WTC11 (cell line): ENCODE measurements at regions not wholly inside any gene's neighbourhood (a gene's known extent, or its start where the extent isn't known, plus 50 kb on each side); places are given as distances from the start of the nearest gene placed in this dataset.

ENCODE experiments used
- ATAC-seq: fragments of 200-7000 bp; cut with Tn5 transposase; 2 replicates; pipeline ENCODE4 v1.10.0; 2021; ENCODE audit warnings: mild to moderate bottlenecking, moderate library complexity
- CTCF ChIA-PET: fragments of 300-600 bp; sonication (Branson Sonifier 250); formaldehyde crosslinking; loops from one replicate; lab custom pipeline; 2021; ENCODE audit warnings: antibody characterized with exemption; lab: Charles Lee
- POLR2A ChIA-PET: fragments of 350-600 bp; sonication (Branson Sonifier 250); formaldehyde crosslinking; loops from one replicate; lab custom pipeline; 2021; ENCODE audit warnings: antibody characterized with exemption; lab: Charles Lee
- DNase-seq: peaks from one replicate; pipeline ENCODE4 v3.0.0; 2021; ENCODE audit warnings: low spot score
- H3K27ac Mint-ChIP-seq: 2 replicates; pipeline ENCODE4 v1.8.0; 2021; ENCODE audit warnings: mixed read lengths
- H3K27me3 Mint-ChIP-seq: 2 replicates; pipeline ENCODE4 v1.8.0; 2021; ENCODE audit warnings: low read depth, mild to moderate bottlenecking, moderate library complexity, mixed read lengths
- H3K36me3 Mint-ChIP-seq: 2 replicates; pipeline ENCODE4 v1.8.0; 2021; ENCODE audit warnings: mixed read lengths
- H3K4me1 Mint-ChIP-seq: 2 replicates; pipeline ENCODE4 v1.8.0; 2022; ENCODE audit warnings: mixed read lengths
- H3K4me3 Mint-ChIP-seq: 2 replicates; pipeline ENCODE4 v1.8.0; 2021; ENCODE audit warnings: mild to moderate bottlenecking, moderate library complexity, mixed read lengths
- H3K9me3 Mint-ChIP-seq: 2 replicates; pipeline ENCODE4 v1.8.0; 2021; ENCODE audit warnings: mixed read lengths
- AFF4 ChIP-seq: sonication (generic); formaldehyde crosslinking; IDR thresholded peaks from 2 replicates; pipeline ENCODE4 v1.8.1; 2023; ENCODE audit warnings: mild to moderate bottlenecking, missing genetic modification reagents, borderline replicate concordance
- ATF1 ChIP-seq: sonication (generic); formaldehyde crosslinking; IDR thresholded peaks from 2 replicates; pipeline ENCODE4 v1.8.1; 2023; ENCODE audit warnings: mild to moderate bottlenecking, moderate library complexity, missing genetic modification reagents
- CBFB ChIP-seq: sonication (generic); formaldehyde crosslinking; IDR thresholded peaks from 2 replicates; pipeline ENCODE4 v1.8.1; 2022; ENCODE audit warnings: mild to moderate bottlenecking, low read depth, missing genetic modification reagents
- E2F4 ChIP-seq: sonication (generic); formaldehyde crosslinking; IDR thresholded peaks from 2 replicates; pipeline ENCODE4 v1.8.1; 2022; ENCODE audit warnings: low read depth, mild to moderate bottlenecking, moderate library complexity, missing genetic modification reagents, borderline replicate concordance
- ERG ChIP-seq: fragments of 250-450 bp; sonication (Bioruptor Pico); IDR thresholded peaks from 2 replicates; pipeline ENCODE4 v1.8.0; 2021; ENCODE audit warnings: mild to moderate bottlenecking
- GTF2I ChIP-seq: fragments of 250-450 bp; sonication (Bioruptor Pico); conservative IDR thresholded peaks from 2 replicates; pipeline ENCODE4 v1.4.0; 2021; ENCODE audit warnings: mild to moderate bottlenecking
- HMGA2 ChIP-seq: fragments of 250-450 bp; sonication (Bioruptor Pico); IDR thresholded peaks from 2 replicates; pipeline ENCODE4 v1.4.0; 2021; ENCODE audit warnings: mild to moderate bottlenecking, moderate library complexity
- JAZF1 ChIP-seq: fragments of 250-450 bp; sonication (Bioruptor Pico); IDR thresholded peaks from 2 replicates; pipeline ENCODE4 v1.9.0; 2021; ENCODE audit warnings: moderate library complexity, mild to moderate bottlenecking, inconsistent platforms
- KAT7 ChIP-seq: sonication (generic); formaldehyde crosslinking; IDR thresholded peaks from 2 replicates; pipeline ENCODE4 v1.8.1; 2023; ENCODE audit warnings: missing genetic modification reagents, mild to moderate bottlenecking, borderline replicate concordance
- PREB ChIP-seq: sonication (generic); formaldehyde crosslinking; IDR thresholded peaks from 2 replicates; pipeline ENCODE4 v1.8.1; 2022; ENCODE audit warnings: mild to moderate bottlenecking, missing genetic modification reagents, moderate library complexity, borderline replicate concordance
- SMAD3 ChIP-seq: sonication (generic); formaldehyde crosslinking; IDR thresholded peaks from 2 replicates; pipeline ENCODE4 v1.8.0; 2022; ENCODE audit warnings: missing genetic modification reagents, mild to moderate bottlenecking, borderline replicate concordance
- TEAD1 ChIP-seq: sonication (generic); formaldehyde crosslinking; IDR thresholded peaks from 2 replicates; pipeline ENCODE4 v1.8.0; 2022; ENCODE audit warnings: mild to moderate bottlenecking, missing genetic modification reagents
- ZBTB21 ChIP-seq: sonication (generic); formaldehyde crosslinking; IDR thresholded peaks from 2 replicates; pipeline ENCODE4 v1.8.1; 2023; ENCODE audit warnings: mild to moderate bottlenecking, missing genetic modification reagents, borderline replicate concordance
- ZNF138 ChIP-seq: sonication (generic); formaldehyde crosslinking; conservative IDR thresholded peaks from 2 replicates; pipeline ENCODE4 v1.8.1; 2022; ENCODE audit warnings: mild to moderate bottlenecking, moderate library complexity, missing genetic modification reagents
- ZNF281 ChIP-seq: sonication (generic); formaldehyde crosslinking; IDR thresholded peaks from 2 replicates; pipeline ENCODE4 v1.8.0; 2023; ENCODE audit warnings: mild to moderate bottlenecking, missing genetic modification reagents
- ZNF671 ChIP-seq: fragments of 250-450 bp; sonication (Bioruptor Pico); IDR thresholded peaks from 2 replicates; pipeline ENCODE4 v1.8.0; 2021; ENCODE audit warnings: mild to moderate bottlenecking
- TF ChIP-seq, protein P1 (sequence below): sonication (generic); formaldehyde crosslinking; IDR thresholded peaks from 2 replicates; pipeline ENCODE4 v1.8.1; 2023; ENCODE audit warnings: mild to moderate bottlenecking, missing genetic modification reagents
- TF ChIP-seq, protein P2 (sequence below): fragments of 250-450 bp; sonication (Bioruptor Pico); conservative IDR thresholded peaks from 2 replicates; pipeline ENCODE4 v1.9.0; 2021; ENCODE audit warnings: mild to moderate bottlenecking
- TF ChIP-seq, protein P3 (sequence below): sonication (generic); formaldehyde crosslinking; IDR thresholded peaks from 2 replicates; pipeline ENCODE4 v1.8.1; 2023; ENCODE audit warnings: mild to moderate bottlenecking, missing genetic modification reagents, moderate library complexity

DNA sequence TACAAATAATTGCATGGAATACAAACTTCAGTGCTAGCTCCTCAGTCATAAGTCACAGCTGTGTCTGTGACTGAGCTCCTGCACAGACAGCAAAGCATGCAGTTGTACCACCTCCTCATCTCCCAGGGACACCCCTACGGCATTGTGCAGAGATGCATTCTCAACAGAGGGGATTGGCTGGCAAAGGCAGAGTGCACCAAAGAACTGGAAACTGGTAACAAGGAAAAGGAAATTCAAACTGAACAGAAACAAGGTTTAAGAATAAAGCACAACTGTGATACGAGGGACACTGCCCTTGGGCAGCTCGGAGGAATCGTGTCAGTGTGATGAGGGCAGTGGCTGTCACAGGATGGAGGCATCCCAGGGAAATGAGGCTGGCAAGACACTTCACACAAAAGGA lies 126.1 kb upstream of the SOX1 start (continued):
- TF ChIP-seq ZNF138 = no peak
- TF ChIP-seq KAT7 (CRISPR knock-in tag) = no peak

DNA sequence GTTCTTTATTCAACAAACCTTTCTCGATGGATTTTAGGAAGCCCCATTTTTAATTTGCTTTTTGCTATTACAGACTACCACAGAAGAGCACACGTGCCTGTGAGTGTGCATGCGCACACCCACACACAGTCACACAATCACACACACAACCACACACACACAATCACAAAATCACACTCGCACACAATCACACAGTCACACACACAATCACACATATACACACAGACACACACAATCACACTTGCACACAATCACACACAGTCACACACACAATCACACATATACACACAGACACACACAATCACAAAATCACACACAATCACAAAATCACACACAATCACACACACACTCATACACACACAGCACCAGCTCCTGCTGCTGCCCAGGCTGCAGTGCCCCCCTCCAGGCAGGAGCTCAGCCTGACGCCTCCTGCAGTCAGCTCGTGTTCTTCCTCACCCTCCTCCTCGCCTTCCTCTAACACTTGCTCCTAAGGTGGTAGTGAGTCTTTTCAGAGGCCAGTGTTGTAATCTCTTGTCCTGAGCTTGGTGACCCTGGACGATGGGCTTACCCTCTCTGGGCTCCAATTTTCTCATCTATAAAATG lies 125.0 kb upstream of the SOX1 start:
- Mint-ChIP-seq H3K27ac (no peak overlapping the region), H3K9me3 (no peaks in the 10 kb centered on the region), H3K36me3 (no peaks in the 10 kb centered on the region), H3K4me3 (no peak overlapping the region), H3K27me3 (peaks cover 7% of the 10 kb centered on the region), H3K4me1 (no peaks in the 10 kb centered on the region)
- DNase-seq (no peak), ATAC-seq (no peak)
- ChIA-PET POLR2A (no interaction called here), CTCF (no interaction called here)
- TF ChIP-seq AFF4 (CRISPR knock-in tag) (no peak), HMGA2 (CRISPR knock-in tag) (no peak), GTF2I (no peak), TEAD1 (CRISPR knock-in tag) (no peak), ATF1 (CRISPR knock-in tag) (no peak), ZNF671 (CRISPR knock-in tag) (no peak), CBFB (CRISPR knock-in tag) (no peak), PREB (CRISPR knock-in tag) (no peak), ZNF281 (CRISPR knock-in tag) (no peak), ZBTB21 (CRISPR knock-in tag) (no peak), ERG (CRISPR knock-in tag) (no peak), SMAD3 (CRISPR knock-in tag) (no peak), E2F4 (no peak), JAZF1 (CRISPR knock-in tag) (no peak)
- TF ChIP-seq, protein P1, sequence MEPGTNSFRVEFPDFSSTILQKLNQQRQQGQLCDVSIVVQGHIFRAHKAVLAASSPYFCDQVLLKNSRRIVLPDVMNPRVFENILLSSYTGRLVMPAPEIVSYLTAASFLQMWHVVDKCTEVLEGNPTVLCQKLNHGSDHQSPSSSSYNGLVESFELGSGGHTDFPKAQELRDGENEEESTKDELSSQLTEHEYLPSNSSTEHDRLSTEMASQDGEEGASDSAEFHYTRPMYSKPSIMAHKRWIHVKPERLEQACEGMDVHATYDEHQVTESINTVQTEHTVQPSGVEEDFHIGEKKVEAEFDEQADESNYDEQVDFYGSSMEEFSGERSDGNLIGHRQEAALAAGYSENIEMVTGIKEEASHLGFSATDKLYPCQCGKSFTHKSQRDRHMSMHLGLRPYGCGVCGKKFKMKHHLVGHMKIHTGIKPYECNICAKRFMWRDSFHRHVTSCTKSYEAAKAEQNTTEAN (CRISPR knock-in tag) = no peak
- TF ChIP-seq, protein P2, sequence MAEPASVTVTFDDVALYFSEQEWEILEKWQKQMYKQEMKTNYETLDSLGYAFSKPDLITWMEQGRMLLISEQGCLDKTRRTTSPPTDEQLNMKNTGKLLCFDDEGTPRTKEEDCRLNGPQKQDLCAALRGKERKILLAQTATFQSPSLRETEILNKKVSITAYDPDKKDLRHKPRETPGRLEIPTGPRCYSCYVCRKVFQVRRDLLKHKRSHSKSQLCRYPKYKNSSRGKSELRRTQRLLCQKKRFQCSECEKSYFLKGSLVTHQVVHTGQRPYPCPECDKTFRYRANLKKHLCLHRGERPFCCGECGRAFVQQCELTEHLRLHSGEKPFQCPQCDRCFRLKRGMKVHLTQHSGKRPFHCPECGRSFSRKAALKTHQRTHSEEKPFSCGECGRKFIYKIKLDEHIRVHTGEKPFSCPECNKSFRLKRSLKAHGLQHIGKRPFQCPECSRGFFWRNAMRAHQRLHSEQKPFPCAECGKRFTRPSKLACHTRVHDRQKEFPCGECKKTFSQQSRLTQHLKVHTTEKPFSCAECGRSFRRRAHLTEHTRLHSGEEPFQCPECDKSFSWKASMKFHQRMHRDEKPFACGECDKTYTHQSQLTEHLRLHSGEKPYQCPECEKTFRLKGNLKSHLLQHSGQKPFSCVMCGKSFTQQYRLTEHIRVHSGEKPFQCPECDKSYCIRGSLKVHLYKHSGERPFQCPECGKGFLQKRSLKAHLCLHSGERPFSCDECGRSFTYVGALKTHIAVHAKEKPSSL = no peak
- TF ChIP-seq, protein P3, sequence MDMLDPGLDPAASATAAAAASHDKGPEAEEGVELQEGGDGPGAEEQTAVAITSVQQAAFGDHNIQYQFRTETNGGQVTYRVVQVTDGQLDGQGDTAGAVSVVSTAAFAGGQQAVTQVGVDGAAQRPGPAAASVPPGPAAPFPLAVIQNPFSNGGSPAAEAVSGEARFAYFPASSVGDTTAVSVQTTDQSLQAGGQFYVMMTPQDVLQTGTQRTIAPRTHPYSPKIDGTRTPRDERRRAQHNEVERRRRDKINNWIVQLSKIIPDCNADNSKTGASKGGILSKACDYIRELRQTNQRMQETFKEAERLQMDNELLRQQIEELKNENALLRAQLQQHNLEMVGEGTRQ (CRISPR knock-in tag) = no peak
